ENCODE measurements at regions not wholly inside any gene's neighbourhood (a gene's known extent, or its start where the extent isn't known, plus 50 kb on each side); places are given as distances from the start of the nearest gene placed in this dataset.
"Not testable (repeated sequence)": the region's sequence is repeated elsewhere in the genome, so short reads cannot be mapped to it uniquely, and the experiment has no call there.

- not testable (repeated sequence) for FAIRE-seq; DNase-seq (ENCODE audit: insufficient read length, low spot score)
Observed at GRCh38 chr6:105860927-105861326, 225.2 kb upstream of the PRDM1 start.

DNA sequence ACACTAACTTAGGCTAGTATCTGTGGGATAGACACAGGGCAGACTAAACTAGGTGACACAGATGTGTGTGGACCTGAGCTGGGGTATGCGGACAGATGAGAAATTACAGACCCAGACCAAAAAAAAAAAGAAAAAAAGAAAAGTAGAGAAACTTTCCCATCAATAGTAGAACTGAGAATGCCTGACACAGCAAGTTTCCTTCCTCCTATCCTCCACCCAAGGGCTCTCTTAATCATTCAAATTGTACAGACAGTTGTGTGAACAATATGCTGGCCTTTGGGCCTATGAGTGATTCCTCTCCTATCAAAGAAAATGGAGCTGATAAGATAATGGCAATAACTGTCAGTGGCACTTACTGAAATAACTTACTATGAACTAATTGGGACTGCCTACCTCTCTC is 226.7 kb upstream of the PRDM1 start:
- DNase-seq (ENCODE audit: insufficient read length, low spot score) (no peak), FAIRE-seq (no peak)

DNA sequence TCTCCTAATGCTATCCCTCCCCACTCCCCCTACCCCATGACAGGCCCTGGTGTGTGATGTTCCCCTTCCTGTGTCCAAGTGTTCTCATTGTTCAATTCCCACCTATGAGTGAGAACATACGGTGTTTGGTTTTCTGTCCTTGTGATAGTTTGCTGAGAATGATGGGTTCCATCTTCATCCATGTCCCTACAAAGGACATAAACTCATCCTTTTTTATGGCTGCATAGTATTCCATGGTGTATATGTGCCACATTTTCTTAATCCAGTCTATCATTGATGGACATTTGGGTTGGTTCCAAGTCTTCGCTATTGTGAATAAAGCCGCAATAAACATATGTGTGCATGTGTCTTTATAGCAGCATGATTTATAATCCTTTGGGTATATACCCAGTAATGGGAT is 227.5 kb upstream of the PRDM1 start:
- FAIRE-seq; DNase-seq (ENCODE audit: insufficient read length, low spot score): not testable (repeated sequence)

GRCh38 chr6:105855433-105855832 is 230.7 kb upstream of the PRDM1 start:
- DNase-seq (ENCODE audit: insufficient read length, low spot score) (no peak), FAIRE-seq (no peak)

DNA sequence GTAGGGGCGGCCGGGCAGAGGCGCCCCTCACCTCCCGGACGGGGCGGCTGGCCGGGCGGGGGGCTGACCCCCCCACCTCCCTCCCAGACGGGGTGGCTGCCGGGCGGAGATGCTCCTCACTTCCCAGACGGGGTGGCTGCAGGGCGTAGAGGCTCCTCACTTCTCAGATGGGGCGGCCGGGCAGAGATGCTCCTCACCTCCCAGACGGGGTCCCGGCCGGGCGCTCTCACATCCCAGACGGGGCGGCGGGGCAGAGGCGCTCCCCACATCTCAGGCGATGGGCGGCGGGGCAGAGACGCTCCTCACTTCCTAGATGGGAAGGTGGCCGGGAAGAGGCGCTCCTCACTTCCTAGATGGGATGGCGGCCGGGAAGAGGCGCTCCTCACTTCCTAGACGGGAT is 232.2 kb upstream of the PRDM1 start:
- FAIRE-seq; DNase-seq (ENCODE audit: insufficient read length, low spot score): not testable (repeated sequence)

GRCh38 chr6:105851606-105852005 is 234.5 kb upstream of the PRDM1 start:
- no peak for FAIRE-seq

DNA sequence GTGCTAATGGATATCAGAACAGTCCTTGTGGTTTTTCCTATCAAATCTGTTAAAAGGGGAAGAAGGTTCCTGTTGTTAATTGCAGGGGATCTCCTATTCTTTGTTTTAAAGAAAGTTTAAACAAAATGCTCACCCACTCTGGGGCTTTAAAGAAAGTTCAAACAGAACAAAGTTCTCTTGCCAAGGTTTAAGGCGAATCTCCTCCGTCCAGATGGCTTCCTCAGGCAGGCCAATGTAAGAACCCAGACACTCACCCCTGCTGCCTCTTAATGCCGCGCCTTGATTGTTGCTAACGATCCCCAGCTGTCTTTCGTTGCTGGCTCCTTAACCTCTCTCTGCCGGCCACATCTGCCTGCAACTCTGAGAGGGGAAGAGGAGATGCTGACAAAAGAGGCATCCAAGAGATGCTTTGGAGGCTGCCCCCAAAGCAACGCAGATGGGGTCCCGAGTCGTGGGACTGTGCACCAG is 235.0 kb upstream of the PRDM1 start:
- DNase-seq (ENCODE audit: insufficient read length, low spot score), result no peak
- FAIRE-seq, result no peak

More at GRCh38 chr6:105851606-105852005, 234.5 kb upstream of the PRDM1 start:
- DNase-seq (ENCODE audit: insufficient read length, low spot score), result no peak

DNA sequence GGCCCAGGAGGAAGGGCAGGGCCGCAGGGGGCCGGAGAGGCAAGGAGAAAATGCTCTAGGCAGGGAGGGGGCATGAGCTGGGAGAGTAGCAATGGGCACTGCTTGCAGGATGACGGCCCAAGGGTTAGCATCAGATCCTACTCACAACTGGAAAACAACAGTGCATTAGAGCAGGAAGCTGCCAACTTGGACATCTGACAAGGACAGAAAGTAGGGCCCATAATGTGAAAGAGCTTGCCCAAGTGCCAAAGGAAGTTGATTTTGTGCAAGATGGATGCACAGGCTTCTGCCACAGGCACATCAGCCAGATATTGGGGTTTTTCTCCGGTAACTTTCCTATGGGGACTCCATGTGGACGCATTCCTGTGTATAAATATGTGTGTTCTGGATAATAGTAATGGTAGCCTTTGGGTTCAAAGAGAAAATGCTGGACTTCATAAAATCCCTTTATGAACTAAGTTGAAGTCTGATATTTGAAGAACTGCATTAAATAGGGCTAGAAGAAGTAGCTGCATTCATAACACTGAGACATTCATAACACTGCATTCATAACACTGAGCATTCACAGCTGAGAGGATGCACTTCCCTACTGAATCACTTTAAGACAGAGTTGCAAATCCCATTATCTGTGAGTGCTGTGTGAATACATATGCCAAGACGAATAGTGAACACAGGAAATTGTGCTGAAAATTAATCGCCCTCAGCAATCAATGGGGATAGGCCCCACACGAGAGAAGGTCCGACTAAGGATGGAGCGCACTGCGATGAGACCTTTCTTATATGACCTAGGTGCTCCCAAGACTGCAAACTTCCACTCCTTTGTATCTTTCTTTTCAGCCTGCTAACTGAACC is 235.6 kb upstream of the PRDM1 start:
- FAIRE-seq (no peak), DNase-seq (ENCODE audit: insufficient read length, low spot score) (no peak)

DNA sequence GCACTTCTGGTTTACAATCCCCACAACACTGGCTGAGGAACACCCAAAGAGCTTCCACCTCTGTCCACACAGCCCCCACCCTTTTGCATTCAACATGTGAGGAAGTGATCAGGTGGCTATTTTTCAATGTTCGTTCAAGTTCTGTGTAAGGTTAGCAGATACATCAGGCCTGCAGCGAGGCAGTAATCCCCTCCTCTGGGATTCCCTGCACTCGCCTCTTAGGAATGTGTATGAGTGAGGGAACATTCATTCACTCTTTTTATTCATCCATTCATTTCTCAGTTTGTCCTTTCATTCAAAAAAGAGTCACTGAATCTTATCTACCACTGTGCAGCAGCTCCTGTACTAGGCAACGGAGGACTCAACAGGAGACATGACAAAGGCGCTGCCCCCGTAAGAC is 236.4 kb upstream of the PRDM1 start:
- DNase-seq (ENCODE audit: insufficient read length, low spot score) (no peak), FAIRE-seq (no peak)

DNA sequence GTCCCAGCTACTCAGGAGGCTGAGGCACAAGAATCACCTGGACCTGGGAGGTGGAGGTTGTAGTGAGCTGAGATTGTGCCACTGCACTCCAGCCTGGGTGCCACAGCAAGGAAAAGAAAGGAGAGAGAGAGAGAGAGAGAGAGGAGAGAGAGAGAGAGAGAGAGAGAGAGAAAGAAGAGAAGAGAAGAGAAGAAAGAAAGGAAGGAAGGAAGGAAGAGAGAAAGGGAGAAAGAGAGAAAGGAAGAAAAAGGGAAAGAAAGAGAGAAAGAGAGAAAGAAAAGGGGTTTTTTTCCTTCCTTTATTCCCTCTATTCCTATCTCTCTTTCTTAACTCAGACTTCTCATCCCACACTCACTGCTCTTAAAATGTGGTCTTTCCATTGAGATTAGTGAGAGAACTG is 238.7 kb upstream of the PRDM1 start:
- DNase-seq (ENCODE audit: insufficient read length, low spot score) (no peak), FAIRE-seq (no peak)

DNA sequence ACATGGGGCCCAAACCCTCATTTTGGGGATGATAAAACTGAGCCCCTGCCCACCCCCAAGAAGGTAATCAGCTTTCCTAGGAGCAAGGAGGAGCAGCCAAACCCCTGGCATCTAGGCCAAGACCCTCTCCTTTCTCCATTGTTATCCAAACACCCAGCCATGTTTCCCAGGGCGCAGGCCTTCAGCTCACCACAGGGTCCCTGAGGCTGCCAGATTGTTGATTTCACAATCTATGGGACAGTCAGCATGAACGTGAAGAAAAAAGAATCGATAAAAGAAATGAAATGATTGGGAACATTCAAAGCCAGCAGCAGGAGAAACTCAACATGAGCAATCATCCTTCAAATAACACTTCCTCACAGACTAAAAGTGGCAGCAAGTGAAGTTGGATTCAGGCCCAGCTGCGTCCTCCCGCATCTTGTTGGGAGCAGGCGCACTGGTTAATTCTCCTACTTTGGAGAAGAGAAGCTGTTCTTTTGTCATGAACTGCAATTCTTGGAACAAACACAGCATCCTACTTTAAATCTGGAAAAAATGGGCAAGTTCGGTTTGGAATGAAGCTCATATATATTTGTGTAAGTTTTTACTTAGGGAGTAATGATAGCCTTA is 241.8 kb upstream of the PRDM1 start:
- DNase-seq (ENCODE audit: insufficient read length, low spot score) (no peak), FAIRE-seq (no peak)

DNA sequence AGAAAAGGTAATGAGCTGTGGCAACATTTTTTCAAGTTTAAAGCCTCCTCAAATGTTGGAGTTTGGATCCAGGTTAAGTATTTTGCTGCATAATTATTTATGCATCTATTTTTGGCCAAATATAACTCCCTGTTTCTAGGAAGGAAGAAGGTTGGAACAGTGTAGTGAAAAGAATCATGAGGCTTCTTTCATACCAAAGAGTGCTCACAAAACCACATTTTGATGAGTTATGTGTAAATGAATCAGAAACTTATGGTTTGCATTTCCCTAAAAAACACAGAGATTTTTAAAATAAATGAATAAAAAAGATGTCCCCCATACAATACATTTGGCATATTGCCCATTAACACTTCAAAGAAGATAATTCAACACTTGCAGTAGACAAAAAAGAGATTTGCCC is 246.9 kb upstream of the PRDM1 start:
- FAIRE-seq (no peak), DNase-seq (ENCODE audit: insufficient read length, low spot score) (no peak)

GRCh38 chr6:105838171-105838570 is 248.0 kb upstream of the PRDM1 start:
- peak; percentile 57 for FAIRE-seq

DNA sequence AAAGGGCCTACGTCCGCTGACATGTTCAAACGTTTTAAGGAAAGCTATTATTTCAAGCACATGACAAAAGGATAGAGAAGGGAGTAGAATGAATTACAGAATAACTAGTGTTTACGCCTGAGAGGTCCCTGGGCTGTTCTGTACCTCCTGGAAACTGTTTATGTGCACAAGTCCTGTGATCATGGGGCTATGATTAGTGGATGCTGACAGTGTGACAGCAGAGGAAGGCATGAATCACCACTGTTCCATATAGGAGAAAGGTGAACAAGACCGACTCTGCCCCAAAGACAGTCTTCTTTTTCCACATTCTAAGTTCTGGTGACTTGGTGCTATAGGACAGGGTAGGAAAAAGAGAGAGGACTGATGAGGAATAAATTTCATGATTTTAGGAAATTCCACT is 249.2 kb upstream of the PRDM1 start:
- no peak for FAIRE-seq
- DNase-seq (ENCODE audit: insufficient read length, low spot score), result no peak

More at GRCh38 chr6:105838171-105838570, 248.0 kb upstream of the PRDM1 start:
- no peak for DNase-seq (ENCODE audit: insufficient read length, low spot score)

GRCh38 chr6:105836379-105836778 is 249.8 kb upstream of the PRDM1 start:
- DNase-seq (ENCODE audit: insufficient read length, low spot score) (no peak), FAIRE-seq (peak; percentile 58)

GRCh38 chr6:105835373-105835772 is 250.8 kb upstream of the PRDM1 start:
- no peak for DNase-seq (ENCODE audit: insufficient read length, low spot score)
- FAIRE-seq, result no peak

DNA sequence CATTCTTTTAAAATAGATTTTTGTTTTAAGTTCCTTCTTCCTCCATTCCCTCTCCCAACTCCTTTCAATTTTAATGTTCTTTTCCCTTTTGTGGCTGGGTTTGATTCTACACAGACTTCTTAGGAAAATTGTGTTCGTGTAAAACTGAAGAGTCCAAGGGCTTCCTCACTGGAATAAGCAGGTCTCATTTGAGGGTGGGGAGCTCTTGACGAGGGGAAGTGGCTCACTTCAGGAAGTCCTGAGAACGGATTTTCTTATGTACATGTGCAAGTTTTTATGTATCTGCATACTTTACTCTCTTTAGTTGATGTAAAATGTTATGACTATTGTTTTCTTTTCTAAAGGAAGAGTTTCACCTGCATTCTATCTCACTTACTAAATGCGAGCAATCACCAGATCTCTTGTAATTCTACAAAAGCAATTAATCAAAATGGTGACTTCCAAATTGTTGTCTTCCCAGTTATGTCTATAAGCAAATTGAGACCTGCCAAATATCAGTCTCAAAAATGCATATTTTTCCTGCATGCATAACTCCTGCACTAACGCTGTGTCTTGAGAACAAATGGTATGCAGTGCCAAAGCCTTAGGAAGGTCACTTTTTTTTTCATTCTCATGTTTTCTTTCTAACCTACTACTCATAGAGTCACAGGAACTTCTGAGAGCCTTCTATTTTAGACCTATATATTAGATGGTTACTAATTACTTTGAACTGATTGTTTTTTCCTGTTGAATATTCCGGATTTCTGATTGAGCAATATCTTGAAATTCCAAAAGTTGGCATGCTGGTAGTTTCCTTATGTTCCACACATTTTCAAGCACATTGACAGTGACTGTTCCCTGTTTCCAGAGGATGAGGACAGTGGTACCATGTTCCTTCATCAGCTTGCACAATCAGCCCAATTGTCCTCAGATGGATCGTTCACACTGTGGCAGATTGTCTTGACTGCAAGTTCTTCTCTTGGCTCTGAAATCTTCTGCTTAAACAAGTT is 251.9 kb upstream of the PRDM1 start:
- FAIRE-seq, result peak; percentile 40

DNA sequence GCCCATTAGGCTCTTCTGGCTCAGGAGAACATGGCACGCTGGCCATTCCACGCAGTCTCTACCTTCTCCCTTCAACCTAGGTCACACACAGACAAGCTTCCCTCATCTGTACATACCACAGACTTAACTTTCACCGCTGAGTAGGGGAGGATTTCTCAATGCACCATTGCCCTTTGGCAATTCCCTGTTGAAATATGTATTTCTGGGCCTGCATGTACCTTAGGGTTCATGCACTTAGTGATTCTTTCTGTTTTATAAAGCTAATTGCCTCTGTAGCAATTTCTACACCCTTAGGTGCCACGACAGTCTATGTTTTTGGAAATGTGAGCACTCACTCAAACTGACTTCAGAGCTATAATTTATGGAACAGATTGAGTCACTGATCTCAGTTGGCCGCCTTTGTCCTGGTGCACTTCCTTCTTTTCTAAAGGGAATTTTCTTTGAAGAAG is 253.8 kb upstream of the PRDM1 start:
- FAIRE-seq, result peak; percentile 4
- DNase-seq (ENCODE audit: insufficient read length, low spot score), result no peak

More for the DNA sequence above, 251.9 kb upstream of the PRDM1 start:
- no peak for DNase-seq (ENCODE audit: insufficient read length, low spot score)

GRCh38 chr6:105831311-105832097 is 254.6 kb upstream of the PRDM1 start:
- FAIRE-seq (no peak), DNase-seq (ENCODE audit: insufficient read length, low spot score) (no peak)

- DNase-seq (ENCODE audit: insufficient read length, low spot score), result no peak
- peak; percentile 59 for FAIRE-seq
Observed at GRCh38 chr6:105825210-105825609, 260.9 kb upstream of the PRDM1 start.

Data from GM19239 (cell line).